ENCODE measurements at regions not wholly inside any gene's neighbourhood (a gene's known extent, or its start where the extent isn't known, plus 50 kb on each side); places are given as distances from the start of the nearest gene placed in this dataset.
A peak's percentile ranks its signal among the peaks of the same experiment; 100 is the strongest.
"Not testable (repeated sequence)": the region's sequence is repeated elsewhere in the genome, so short reads cannot be mapped to it uniquely, and the experiment has no call there.

DNA sequence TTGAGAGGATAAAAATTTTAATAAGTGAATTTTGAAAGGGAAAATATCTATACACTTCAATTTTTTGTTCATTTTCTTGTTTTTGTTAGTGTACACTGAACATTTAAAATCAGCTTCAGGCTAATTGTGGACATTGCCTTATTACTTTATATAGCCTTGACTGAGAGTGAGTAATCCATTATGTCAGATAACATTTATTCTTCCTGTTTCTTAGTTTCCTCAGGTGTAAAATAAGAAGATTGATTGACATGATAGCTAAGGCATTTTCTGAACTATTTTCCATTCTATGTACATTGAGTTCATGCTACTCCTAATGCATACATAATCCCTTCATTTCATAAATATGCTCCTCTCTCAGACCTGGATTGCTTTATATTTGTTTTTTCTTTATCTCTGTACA, 607.3 kb upstream of the AADAT start:
- H3K4me3 ChIP-seq (ENCODE audit: low read depth, low read length), result peak overlapping the region; percentile 53; the same call in 1 of the 2 replicates
- DNase-seq (ENCODE audit: low read depth), result no peak
- TF ChIP-seq CTCF (IDR thresholded peaks at IDR 0.05; ENCODE audit: insufficient read depth, low read depth, low read length, missing control alignments), result no peak

DNA sequence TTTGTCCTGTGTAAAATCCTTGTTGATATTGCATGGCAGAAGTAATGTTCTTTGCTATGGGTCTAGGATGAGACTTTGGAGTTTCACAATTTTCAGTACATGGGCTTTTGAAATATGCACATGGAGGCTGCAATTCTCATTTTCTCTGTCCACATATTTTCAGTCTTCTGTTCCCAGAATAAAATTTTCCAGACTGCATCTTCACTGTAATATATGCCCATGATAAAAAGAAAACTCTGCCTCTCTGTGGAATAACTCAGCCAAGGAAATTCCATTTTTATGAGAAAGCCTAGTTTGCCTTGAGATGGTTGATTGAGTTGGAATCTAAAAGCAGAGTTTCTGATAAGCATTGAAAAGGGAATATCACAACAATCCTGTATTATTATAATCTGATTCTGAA, 601.4 kb upstream of the AADAT start:
- no peak overlapping the region for H3K4me3 ChIP-seq (ENCODE audit: low read depth, low read length)
- TF ChIP-seq CTCF (IDR thresholded peaks at IDR 0.05; ENCODE audit: insufficient read depth, low read depth, low read length, missing control alignments), result no peak
- no peak for DNase-seq (ENCODE audit: low read depth)

GRCh38 chr4:170687751-170688150, 598.0 kb upstream of the AADAT start:
- DNase-seq (ENCODE audit: low read depth), result no peak
- no peak for TF ChIP-seq CTCF (IDR thresholded peaks at IDR 0.05; ENCODE audit: insufficient read depth, low read depth, low read length, missing control alignments)
- no peak overlapping the region for H3K4me3 ChIP-seq (ENCODE audit: low read depth, low read length)

DNA sequence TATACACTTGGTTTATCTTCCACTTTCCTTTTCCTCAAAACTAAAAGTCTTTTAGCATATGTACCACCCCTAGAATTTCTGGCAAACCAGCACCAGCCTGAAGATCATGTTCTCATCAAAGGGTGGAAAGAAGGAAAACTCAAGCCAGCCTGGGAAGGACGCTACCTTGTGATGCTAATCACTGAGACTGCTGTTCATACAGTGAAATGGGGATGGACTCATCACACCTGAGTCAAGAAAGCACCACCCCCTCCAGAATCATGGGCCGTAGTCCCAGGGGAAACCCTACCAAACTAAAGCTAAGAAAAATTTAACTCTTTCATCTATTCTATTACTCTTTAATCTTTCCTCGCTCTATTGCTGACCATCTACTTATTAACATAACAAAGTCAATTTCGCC, 595.9 kb upstream of the AADAT start:
- H3K4me3 ChIP-seq (ENCODE audit: low read depth, low read length); DNase-seq (ENCODE audit: low read depth): not testable (repeated sequence)

- TF ChIP-seq CTCF (IDR thresholded peaks at IDR 0.05; ENCODE audit: insufficient read depth, low read depth, low read length, missing control alignments), result no peak
- no peak overlapping the region for H3K4me3 ChIP-seq (ENCODE audit: low read depth, low read length)
- DNase-seq (ENCODE audit: low read depth), result no peak
These were observed 593.0 kb upstream of the AADAT start for GRCh38 chr4:170682558-170683294.

DNA sequence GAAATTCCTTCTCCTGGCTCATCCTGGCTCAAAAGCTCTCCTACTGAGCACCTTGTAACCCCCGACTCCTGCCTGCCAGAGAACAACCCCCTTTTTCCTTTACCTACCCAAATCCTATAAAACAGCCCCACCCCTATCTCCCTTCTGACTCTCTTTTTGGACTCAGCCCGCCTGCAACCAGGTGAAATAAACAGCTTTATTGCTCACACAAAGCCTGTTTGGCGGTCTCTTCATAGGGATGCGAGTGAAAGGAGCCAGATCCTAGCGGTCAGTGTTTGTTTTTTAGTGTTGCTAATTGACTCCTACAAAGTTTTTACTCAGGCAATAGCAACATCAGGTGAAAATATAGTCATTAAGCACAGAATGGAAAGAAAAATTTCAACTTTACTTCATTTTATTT, 592.3 kb upstream of the AADAT start:
- not testable (repeated sequence) for H3K4me3 ChIP-seq (ENCODE audit: low read depth, low read length); DNase-seq (ENCODE audit: low read depth)

- DNase-seq (ENCODE audit: low read depth), result peak; percentile 57
- no peak for TF ChIP-seq CTCF (IDR thresholded peaks at IDR 0.05; ENCODE audit: insufficient read depth, low read depth, low read length, missing control alignments)
- H3K4me3 ChIP-seq (ENCODE audit: low read depth, low read length), result no peak overlapping the region
These were observed 586.0 kb upstream of the AADAT start for GRCh38 chr4:170675568-170676262.

DNA sequence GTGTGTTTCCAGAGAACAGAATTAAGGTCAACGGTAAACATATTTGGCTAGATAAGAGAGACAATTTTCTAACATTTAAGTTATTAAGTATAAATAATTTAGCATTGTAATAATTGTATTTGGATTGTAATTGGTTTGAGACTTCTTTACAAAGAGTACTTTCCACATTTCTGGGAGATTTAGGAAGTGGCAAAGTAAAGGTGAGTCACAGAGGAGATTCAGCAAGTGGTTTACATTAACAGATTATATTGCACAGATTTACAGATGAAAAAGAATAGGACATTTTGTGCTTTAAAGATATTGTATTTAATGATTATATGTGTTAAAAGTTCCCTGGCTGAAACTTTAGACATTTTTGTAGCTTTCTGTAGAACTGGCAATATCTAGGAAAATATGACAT, 584.4 kb upstream of the AADAT start:
- no peak for TF ChIP-seq CTCF (IDR thresholded peaks at IDR 0.05; ENCODE audit: insufficient read depth, low read depth, low read length, missing control alignments)
- DNase-seq (ENCODE audit: low read depth), result no peak
- H3K4me3 ChIP-seq (ENCODE audit: low read depth, low read length), result no peak overlapping the region
